ENCODE measurements at regions not wholly inside any gene's neighbourhood (a gene's known extent, or its start where the extent isn't known, plus 50 kb on each side); places are given as distances from the start of the nearest gene placed in this dataset.

- TF ChIP-seq CTCF (IDR thresholded peaks at IDR 0.05) (no peak), POLR2AphosphoS5 (IDR thresholded peaks at IDR 0.05; ENCODE audit: insufficient read depth in 1 of 2, low read depth in 1 of 2) (no peak)
These were observed 156.5 kb upstream of the WSCD1 start for GRCh38 chr17:5913641-5914040.
